Gastrocnemius medialis (tissue), 4 donors: ENCODE measurements at regions not wholly inside any gene's neighbourhood (a gene's known extent, or its start where the extent isn't known, plus 50 kb on each side); places are given as distances from the start of the nearest gene placed in this dataset.

Source experiments
- POLR2A ChIP-seq, 2 donors: fragments of 450-650 bp; IDR thresholded peaks; one replicate each; pipeline ENCODE4 v1.6.1; 2017; ENCODE audit warnings: antibody characterized with exemption in 2 of 2, mild to moderate bottlenecking in 2 of 2, moderate library complexity in 2 of 2
- TF ChIP-seq, protein P1 (sequence below), 5 experiments: fragments of 450-650 bp in 3 of 5; fragments of 200-600 bp in 2 of 5; sonication (generic) in 2 of 5; IDR thresholded peaks in 4 of 5; conservative IDR thresholded peaks in 1 of 5; 1 replicate in 4 of 5; 2 replicates in 1 of 5; pipeline ENCODE4 v1.5.1; 2016 to 2019; ENCODE audit warnings: antibody characterized with exemption in 5 of 5, mild to moderate bottlenecking in 3 of 5, moderate library complexity in 3 of 5

DNA sequence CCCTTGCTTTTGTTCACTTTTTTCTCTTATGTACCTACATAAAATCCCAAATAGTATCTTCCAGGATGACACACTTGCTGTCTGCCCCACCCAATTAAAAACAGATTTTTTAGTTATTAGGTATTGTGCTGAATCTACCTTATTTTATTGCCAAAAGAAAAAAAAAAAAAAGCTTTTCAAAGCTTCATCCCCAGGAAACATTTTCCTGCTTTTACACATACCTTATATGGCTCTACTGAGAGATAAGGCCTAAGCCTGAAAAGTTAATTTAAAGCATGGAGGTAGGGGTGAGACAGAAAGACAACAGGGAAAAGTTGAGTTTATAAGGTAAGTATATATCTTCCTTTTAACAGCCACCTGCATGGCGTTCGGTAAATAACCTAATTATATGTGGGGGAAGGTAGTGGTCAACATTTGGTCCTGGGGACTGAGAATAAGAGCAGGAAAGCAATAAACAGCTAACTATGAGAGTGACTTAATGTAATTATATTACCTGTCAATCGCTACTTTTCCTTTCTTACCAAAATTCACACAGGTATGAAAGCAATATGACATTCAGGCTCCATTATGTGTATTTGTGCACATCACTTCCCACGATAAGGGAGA lies 54.6 kb upstream of the BOLA1 start:
- TF ChIP-seq, protein P1, sequence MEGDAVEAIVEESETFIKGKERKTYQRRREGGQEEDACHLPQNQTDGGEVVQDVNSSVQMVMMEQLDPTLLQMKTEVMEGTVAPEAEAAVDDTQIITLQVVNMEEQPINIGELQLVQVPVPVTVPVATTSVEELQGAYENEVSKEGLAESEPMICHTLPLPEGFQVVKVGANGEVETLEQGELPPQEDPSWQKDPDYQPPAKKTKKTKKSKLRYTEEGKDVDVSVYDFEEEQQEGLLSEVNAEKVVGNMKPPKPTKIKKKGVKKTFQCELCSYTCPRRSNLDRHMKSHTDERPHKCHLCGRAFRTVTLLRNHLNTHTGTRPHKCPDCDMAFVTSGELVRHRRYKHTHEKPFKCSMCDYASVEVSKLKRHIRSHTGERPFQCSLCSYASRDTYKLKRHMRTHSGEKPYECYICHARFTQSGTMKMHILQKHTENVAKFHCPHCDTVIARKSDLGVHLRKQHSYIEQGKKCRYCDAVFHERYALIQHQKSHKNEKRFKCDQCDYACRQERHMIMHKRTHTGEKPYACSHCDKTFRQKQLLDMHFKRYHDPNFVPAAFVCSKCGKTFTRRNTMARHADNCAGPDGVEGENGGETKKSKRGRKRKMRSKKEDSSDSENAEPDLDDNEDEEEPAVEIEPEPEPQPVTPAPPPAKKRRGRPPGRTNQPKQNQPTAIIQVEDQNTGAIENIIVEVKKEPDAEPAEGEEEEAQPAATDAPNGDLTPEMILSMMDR (IDR thresholded peaks at IDR 0.05 in 4 of 5, conservative IDR thresholded peaks at IDR 0.05 in 1 of 5), result no peak
- TF ChIP-seq POLR2A (IDR thresholded peaks at IDR 0.05), result no peak
